ENCODE measurements at regions not wholly inside any gene's neighbourhood (a gene's known extent, or its start where the extent isn't known, plus 50 kb on each side); places are given as distances from the start of the nearest gene placed in this dataset.

DNA sequence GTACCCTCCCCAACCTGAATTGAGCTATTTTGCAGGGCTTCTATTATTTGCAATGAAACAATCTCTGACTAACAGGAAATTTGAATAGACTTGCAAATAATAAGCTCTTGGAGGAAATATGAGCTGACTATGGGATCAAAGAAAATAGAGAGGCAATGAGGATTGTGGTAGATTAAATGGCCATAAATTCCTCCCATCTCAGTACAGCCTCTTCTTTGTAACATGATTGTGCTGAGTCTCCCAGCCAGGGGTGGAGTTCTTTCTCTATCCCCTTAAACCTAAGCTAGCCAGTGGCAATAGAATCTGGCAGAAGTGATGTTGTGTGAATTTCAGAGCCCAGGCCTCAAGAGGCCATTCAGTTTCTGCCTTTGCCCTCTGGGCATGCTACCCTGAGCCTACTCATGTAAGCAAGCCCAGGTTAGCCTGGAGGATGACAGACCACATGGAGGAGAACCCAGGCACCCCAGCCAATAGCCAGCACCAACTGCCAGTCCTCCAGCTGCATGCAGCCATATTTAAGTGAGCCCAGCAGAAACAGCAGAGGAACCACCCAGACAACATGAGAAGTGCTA lies 86.8 kb upstream of the TP53I11 start:
- DNase-seq = no peak

DNA sequence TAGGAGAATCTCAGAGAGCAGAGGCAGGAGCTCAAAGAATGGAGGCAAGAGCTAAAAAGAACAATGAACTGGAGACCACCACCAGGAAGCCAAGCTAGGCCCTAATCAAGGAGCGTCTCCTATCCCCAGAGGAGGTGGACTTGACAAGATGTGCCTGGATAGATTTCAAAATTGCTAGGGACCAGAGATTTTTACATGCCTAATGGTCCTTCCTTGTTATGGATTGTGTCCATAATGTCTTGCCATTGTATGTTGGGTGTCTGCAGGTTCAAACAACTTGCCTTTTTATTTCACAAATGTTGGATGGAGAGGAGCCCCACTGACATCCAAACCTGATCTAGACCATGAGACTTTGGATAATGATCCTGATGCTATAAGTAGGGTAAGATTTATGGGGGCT lies 88.2 kb upstream of the TP53I11 start:
- DNase-seq = no peak

DNA sequence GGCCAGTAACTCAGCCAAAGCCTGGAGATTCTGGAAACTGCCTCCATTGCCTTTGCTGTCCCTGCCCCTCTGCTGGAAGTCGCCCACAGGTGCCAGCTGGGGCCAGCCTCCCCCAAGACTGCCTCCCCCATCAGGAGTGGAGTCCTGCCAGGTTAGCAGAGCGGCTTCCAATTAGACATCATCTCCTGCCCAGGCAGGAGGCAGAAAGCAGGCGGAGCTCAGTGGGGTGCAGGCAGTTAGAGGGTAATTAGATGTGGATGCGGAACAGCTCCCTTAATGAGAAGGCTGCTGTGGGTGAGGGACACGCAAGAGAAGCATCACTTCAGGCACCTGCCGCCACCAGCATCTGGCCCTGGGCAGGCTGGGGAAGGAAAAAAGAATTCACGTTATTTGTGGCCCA lies 90.9 kb upstream of the TP53I11 start:
- no peak for DNase-seq

DNA sequence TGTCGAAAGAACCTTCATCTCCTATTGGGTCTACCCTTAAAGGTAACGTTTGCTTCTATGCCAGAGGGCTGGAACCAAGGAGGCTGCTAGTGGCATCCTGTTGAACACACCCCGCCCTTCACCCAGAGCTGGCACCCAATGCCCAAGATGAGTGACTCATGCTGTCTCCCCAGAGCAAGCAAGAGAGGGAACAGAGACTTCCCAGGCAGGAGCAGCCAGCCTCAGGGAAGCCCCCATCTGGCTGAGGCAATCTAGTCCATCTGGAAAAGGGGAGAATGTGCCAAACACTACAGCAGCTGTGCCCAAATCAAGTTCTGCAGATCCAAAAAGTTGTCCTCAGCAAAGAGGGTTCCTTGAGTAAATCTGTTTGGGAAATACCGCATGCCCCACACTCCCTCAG lies 91.9 kb upstream of the TP53I11 start:
- peak in 1 of 2 donors; percentile 45 for DNase-seq

DNA sequence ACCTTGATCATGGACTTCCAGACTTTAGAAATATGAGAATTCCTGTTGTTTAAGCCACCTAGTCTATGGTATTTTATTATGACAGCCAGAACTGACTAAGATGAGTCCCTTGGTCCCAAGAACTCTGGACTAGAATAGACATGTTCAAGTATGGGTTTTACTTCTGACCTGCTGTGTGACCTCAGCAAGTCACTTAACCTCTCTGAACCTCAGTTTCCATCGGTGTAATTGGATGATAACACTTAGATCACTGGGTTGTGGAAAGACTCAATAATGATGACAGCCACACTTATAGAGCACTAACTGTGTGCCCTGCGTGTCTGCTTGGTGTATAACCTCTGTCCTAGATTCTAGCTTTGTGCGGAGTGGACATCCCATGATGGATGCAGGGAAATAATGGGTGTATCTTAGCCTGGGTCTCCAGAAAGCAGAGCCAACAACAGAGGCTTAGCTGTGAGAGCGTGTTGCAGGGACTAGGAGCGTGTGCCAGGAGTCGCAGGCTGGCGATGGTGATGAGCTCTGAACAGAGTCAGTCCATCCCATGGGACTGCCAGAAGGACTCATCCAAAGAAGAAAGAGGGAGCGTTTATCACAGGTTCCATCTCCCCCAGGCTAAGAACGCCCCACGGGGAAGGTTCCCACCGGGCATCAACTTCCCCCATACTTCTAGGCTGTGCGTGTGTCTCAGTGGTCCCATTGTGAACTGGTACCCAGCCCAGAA lies 93.2 kb upstream of the TP53I11 start:
- no peak for DNase-seq

DNA sequence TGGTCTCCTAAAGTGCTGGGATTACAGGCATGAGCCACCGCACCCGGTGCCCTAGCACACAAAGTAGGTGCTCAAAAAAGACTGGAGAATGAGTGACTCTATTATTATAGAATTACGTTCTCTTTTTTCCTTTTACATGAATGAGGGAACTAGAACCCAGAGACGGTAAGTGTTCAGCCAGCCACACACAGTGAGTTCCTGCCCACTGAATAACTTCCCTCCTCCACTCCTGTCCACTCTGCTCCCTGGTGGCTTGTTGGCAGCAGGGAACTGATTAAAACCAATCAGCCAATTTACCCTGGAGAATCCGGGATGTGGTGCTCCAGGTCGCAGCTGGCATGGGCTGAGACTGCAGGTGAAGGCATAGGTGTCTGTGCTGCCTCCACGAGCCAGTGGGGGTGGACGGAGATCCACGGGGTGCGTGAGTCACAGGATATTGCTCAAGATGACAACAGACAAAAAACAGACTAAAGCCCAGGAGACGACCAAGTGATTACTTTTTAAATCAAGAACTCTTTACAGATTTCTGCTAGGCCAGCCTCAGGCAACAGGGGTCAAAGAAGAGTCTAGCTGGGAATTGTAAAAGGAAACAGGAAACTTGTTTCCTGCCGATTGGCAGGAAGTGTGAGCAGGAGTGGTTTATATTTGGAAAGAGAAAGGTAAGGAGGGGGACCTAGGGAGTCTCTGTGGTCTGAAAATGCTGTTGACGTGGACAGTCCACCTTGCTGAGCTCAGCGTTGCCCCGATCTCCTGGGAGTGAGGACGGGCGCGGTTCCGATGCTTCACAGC lies 95.2 kb upstream of the TP53I11 start:
- DNase-seq = peak; percentile 7 to 58

DNA sequence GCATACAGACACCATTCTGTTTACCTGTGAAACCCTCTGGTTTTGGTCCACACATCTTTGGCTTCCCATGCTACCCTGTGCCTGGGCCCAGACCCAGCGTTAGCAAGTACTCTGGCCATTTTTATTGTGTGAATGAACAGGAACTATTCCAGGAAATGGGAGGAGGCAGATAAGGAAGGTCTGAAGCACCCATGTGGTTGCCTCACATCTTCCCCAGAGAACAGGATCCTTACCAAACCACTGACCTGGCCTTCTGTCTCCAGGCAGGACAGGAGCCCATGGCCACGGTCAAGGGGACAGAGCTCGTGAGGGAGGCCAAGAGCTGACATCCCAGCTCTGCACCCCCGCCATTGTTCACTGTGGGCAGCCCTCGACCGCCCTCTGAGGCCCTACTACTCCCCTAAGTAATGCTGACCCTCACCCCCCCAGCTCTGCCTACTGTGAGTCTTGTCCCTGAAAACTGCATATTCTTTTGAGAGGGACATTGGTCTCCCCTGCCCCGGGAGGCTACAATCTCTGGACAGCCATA lies 97.7 kb upstream of the TP53I11 start:
- DNase-seq = no peak

DNA sequence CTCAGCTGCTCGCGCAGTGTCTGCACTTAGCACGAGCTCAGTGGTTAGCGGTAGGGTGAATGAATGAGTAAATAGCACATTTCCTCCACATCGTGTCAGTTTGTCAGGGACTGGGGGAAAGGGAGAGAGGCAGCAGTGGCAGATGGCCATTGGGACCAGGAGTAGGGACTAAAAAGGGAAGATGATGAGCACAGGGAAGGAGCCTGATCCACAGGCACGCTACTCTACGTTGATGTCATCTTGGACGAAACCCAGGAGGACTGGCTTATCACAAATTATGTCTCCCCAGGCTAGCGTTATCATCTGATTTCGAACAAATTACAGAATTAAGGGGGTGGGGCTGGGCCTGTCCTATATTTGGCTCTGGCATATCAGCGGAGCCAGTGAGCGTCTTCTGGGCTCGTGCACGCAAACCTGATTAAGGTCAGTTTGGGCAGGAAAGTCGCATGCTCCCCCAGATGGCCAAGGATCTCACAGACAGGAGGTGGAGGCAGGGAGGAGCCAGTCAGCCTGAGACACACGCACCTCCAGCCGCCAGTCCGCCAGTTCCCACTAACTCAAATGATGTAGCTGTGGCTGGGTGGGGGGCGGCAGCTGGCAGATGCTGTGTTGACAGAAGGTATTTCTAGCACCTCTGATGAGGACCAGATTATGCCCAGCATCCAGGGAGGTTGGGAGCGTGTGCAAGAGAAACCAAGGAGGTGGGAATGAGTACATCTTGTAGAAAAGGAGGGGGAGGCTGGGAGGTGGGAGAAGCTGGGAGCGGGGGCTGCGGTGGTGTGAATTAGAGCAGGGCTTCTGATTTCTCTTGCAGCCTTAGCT lies 97.4 kb upstream of the PRDM11 start:
- DNase-seq = no peak

DNA sequence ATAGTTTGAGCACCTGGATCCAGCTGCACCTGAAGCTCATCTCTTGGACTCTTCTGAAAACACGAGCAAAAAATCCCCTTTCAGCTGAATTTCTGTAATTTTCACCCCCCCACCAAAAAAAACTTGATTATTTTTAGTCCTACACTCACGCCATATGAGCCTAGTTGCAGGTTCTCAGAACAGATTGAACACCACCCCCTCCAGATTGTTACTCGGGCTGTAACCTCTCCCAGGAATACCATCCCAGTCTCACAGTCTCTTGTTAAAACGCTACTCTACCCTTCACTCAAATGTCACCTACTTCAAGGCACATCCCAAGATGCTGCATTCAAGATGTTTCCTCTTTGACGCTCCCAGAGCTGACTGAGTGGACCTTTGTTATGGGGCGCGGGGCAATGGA lies 96.3 kb upstream of the PRDM11 start:
- no peak for DNase-seq

DNA sequence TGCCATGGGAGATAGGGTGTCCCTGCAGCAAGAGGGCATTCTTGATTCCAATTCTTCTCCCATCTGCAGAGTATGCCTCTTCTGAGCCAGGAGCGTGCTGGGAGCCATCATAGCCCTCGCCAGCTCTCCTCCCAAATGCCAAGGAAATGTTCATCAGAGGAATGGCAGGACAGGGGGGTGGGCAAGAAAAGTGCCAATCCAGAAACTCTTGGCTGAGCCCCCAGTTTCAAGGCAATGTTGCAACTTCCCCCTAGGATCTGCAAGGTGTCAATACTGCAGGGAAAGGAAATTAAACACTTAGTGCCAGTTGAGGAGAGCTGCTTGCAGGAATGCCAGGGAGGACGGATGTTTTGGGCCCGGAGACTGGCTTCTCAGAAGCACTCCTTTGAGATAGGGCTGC lies 94.8 kb upstream of the PRDM11 start:
- DNase-seq = no peak

DNA sequence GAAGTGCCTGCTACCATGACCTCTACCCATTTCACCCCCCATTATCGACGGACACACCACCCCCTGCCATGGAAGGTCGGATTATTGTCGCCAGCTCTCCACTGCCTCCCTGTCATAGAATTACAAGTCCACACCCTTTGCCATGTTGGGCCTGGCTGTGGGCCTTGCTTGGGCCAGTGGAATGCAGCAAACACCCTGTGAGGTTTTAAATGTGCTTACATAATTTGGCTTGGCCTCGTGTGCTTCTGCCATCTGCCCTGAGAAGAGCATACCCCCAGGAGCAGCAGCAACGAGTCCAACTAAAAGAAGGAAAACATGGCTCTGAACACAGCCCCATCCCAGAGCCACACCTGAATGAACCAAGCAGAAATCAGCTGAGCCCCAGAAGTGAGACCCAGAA lies 94.1 kb upstream of the PRDM11 start:
- no peak for DNase-seq

DNA sequence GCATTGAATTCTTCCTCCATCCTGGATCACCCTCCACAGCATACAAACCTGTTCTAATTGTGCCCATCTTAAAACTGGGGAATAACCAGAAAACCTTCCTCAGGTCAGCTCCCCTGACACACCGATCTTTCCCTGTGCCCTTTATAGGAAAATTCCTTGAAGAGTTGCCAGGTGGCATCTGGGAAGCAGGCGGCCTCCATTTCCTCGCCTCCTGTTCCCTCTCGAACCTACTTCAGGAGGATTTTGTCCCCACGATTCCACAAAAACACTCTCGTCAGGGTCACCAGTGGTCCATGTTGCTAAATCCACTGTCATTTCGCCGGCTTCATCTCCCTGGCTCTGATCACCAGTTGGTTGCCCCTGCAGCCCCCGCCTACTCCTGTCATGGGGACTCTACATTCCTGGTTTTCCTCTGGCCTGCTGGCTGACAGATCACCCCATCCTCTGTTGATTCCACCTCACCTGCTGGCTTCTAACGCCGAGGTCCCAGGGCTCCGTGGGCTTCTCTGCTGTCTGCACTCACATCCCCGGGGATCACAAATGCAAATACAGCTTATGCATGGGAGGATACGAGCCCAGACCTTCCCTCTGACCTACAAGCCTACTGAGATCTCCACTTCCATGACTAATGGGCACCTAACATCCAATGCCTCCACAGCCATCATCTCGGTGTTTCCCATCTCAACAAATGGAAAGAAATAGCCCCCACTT lies 92.5 kb upstream of the PRDM11 start:
- no peak for DNase-seq

DNA sequence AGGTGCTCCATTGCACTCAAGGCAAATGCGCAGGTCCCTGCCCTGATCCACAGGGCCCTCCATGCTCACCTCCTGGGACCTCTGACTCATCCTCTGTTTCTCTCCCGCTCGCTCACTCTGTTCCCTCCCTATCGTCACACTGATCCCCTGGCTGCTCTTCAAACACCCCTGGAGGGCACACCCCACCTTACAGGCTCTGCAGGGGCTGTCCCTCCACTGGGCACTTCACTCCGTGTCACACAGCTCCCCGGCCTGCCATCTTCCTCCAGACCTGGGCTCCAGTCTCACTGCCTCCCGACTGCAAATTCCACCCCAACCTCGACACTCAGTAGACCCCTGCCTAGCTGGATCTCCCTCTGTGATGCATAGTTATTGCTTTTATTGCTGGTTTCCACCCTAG lies 91.5 kb upstream of the PRDM11 start:
- no peak for DNase-seq

DNA sequence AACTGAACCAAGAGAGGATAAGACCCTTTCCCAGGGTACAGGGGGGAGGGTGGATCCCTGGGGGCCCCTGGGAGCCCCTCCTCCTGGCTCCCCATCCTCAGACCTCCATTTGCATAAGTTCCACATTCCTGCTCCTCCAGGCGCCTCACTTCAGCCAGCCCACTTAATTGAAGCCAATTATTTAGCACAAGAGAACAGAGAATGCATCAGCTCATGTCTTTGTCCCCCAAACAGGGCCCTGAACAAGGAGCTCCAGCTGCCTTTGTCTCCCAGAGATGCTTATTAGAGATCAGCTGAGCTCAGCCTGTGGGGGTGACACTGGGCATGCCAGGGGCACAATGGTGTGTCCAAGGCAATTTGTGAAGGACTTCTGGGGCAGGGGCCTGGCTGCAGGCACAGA lies 89.9 kb upstream of the PRDM11 start:
- no peak for DNase-seq

DNA sequence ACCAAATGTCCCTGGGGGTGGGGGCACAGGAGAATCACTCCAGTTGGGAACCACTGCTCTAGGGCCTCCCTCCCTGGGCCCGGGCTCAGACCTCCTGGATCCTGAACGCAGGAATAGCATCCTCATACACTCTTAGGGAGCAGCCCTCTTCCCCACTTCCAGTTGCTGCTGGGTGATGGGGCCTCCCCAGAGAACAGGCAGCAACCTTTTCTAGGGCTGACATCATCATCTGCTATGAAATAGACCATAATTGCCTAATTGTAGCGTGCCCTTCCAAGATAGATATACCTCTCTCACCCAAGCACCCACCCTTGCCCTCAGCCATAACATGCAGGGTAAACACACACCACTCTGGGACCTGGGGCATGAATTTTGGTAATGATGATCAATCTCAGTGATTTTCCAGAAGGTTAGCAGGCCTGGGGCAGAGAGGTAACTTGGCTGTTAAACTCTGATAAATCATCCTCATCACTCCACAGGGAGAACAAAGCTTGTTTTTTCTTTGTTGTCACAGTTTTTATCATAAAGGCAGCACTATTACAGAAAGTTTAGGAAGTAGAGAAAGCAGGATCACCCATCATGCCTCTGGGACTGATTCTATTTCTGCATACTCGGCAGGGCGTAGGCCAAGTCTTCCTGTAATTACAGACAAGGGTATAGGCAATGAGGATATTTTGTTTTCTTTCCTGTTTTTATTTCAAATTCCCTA lies 88.3 kb upstream of the PRDM11 start:
- DNase-seq = no peak

DNA sequence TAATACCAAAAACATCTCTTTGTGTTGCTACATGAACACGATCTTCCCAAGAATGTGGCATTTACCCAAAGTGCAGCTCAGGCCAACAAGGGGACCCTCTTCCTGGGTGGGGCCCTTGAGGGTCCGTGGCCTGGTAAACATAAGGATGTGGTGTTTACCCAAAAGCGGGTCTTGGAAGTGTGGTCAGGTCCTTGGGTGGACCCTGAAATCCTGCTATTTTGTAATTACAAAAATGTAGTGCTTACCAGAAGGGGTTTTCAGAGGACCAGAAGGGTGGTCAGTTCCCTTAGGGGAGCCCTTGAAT lies 87.8 kb upstream of the PRDM11 start:
- no peak for DNase-seq

DNA sequence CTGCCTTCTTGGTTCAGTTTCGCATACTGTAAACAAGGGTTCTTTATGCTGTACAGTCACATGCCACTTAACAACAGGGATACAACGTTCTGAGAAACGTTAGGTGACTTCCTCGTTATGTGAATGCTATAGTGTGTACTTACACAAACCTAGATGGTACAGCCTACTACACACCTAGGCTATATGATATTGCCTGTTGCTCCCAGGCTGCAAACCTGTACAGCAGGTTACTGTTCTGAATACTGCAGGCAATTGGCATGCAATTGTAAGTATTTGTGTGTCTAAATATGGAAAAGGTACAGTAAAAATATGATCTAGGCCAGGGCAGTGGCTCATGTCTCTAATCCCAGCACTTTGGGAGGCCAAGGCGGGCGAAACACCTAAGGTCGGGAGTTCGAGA lies 85.7 kb upstream of the PRDM11 start:
- DNase-seq = no peak

DNA sequence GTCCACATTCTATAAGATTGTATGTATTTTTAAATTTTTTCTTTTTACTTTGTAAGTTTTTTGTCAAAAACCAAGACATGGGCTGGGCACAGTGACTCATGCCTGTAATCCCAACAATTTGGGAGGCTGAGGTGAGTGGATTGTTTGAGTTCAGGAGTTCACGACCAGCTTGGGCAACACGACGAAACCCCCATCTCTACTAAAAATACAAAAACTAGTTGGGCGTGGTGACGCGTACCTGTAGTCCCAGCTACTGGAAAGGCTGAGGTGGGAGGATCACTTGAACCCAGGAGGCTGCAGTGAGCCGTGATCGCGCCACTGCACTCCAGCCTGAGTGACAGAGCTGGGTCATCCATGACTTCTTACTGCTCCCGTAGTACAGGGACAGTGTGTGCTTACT lies 84.8 kb upstream of the PRDM11 start:
- no peak for DNase-seq

DNA sequence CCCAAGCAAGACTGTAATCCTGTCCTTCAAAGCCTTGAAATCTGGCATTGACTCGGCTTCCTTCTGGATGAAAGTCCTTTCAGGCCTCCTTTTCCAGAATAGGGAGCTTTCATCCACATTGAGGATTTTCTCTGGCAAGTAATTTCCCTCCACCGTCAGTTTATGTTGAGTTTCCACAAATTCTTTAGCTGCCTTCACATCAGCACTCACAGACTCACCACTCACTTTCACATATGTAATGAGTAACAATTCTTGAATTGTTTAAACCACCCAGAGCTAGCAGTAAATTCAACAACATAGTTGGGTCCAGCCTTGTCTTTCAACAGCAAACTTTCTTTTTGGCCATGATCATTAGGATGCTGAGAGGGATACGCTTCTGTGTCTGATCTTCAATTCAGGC lies 84.3 kb upstream of the PRDM11 start:
- no peak for DNase-seq

DNA sequence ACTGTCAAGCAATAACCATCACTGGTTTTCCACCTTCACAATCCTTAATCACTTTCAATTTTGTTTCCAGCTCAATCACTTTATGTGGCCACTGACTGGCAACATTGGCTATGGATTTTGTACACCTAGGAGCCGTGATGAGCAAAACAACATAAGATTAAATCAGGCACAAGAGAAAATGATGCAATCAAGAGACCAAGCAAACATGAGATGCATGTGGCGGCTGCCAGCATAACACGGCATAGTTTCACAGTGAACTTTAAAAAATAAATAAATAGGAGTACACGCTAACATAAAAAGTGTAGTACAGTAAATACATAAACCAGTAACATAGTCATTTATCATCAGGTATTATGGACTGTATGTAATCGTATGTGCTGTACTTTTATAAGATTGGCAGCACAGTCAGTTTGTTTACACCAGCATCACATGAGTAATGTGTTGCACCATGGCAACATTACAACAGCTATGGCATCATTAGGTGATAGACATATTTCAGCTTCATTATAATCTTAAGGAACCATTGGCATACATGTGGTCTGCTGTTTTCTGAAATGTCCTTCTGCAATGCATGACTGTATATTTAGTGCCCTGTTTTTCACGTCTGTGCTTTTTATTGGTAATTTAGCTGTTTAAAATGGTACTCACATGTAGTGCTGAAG lies 83.3 kb upstream of the PRDM11 start:
- DNase-seq = no peak

DNA sequence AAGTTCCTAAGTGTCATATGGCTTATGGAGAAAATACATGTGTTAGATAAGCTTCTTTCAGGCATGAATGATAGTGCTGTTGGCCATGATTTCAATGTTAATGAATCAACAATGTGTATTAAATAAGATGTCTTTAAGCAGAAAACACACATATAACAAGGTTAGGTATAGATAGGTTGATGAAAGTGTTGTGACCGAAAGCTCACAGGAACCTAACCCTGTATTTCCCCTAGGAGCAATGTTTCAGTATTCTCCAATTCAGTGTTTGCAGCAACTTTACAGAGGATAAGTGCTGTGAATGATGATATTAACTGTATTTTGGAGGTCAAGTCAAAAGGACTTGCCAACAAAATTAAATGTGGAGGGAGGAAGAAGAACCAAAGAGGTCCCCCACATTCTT lies 82.8 kb upstream of the PRDM11 start:
- DNase-seq = no peak

DNA sequence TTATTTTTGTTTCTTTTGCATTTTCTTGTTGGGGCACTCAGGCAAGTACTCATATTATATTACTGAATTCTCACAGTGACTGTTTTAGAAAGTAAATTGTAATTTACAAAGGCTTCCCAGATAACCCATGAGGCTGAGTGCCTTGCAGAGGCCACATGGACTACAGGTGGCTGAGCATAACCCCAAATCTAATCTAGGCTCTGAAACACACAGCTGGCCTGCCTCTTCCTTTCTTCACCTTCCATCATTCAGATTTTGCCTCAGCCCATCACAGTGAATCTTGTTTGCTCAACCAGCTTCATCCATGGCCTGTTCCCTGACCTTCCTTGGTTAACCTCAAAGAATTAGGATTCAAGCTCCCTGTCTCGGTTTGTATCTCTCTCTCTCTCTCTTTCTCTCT lies 78.5 kb upstream of the PRDM11 start:
- DNase-seq = no peak
